ENCODE measurements at regions not wholly inside any gene's neighbourhood (a gene's known extent, or its start where the extent isn't known, plus 50 kb on each side); places are given as distances from the start of the nearest gene placed in this dataset.

- no peak for TF ChIP-seq CTCF (IDR thresholded peaks at IDR 0.05; ENCODE audit: poor library complexity)
- no peak for TF ChIP-seq EZH2phosphoT487 (IDR thresholded peaks at IDR 0.05; ENCODE audit: low read depth, severe bottlenecking, unreplicated experiment)
These were observed 208.4 kb upstream of the ZPLD1 start for GRCh38 chr3:102226463-102226862.
